ENCODE measurements at regions not wholly inside any gene's neighbourhood (a gene's known extent, or its start where the extent isn't known, plus 50 kb on each side); places are given as distances from the start of the nearest gene placed in this dataset.

DNA sequence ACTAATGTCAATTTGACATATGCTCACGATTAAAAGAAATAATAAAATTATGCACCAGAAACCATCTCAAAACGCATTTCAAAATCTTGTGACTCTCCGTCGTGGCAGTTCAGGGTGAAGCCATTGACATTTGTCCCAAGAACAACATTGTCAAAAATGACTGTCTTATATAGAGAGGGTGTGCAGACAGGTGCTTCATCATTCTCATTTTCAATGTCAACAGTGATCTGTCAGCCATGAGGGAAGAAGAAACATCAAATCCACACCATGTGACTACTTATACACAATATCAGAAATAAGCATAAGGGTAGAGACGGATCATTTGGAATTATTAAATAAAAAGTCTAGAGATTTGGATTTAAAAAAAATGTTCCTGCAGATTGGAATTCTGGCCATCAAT, 65.1 kb upstream of the C3orf49 start:
- DNase-seq (ENCODE audit: extremely low spot score) = no peak
- CTCF ChIA-PET = no interaction called here
- TF ChIP-seq, protein P1, sequence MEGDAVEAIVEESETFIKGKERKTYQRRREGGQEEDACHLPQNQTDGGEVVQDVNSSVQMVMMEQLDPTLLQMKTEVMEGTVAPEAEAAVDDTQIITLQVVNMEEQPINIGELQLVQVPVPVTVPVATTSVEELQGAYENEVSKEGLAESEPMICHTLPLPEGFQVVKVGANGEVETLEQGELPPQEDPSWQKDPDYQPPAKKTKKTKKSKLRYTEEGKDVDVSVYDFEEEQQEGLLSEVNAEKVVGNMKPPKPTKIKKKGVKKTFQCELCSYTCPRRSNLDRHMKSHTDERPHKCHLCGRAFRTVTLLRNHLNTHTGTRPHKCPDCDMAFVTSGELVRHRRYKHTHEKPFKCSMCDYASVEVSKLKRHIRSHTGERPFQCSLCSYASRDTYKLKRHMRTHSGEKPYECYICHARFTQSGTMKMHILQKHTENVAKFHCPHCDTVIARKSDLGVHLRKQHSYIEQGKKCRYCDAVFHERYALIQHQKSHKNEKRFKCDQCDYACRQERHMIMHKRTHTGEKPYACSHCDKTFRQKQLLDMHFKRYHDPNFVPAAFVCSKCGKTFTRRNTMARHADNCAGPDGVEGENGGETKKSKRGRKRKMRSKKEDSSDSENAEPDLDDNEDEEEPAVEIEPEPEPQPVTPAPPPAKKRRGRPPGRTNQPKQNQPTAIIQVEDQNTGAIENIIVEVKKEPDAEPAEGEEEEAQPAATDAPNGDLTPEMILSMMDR (IDR thresholded peaks at IDR 0.05; ENCODE audit: control extremely low read depth, extremely low read depth, low read depth, missing control alignments) = no peak
- POLR2A ChIA-PET = no interaction called here

DNA sequence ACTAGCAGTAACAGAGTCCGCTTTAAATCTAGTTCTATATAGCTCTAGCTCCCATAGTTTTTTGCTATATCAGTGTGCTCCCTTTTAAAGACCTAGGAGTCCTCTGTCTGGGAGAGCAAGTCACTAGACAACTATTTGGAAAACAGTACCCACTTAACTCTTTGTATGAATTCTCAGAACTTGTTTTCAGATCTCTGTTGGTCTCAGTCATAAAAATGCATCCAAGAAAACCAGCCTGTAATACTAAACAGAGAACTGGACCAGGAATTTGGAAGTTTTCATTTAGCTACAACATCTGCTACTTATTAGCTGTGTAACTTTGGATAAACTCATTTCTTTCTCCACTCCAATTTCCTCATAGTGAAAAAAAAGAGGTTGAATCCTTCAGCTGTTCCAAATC, 56.9 kb upstream of the C3orf49 start:
- no peak for DNase-seq (ENCODE audit: extremely low spot score)
- TF ChIP-seq, protein P1 (IDR thresholded peaks at IDR 0.05; ENCODE audit: control extremely low read depth, extremely low read depth, low read depth, missing control alignments) = no peak
- ChIA-PET CTCF (no interaction called here), POLR2A (no interaction called here)

DNA sequence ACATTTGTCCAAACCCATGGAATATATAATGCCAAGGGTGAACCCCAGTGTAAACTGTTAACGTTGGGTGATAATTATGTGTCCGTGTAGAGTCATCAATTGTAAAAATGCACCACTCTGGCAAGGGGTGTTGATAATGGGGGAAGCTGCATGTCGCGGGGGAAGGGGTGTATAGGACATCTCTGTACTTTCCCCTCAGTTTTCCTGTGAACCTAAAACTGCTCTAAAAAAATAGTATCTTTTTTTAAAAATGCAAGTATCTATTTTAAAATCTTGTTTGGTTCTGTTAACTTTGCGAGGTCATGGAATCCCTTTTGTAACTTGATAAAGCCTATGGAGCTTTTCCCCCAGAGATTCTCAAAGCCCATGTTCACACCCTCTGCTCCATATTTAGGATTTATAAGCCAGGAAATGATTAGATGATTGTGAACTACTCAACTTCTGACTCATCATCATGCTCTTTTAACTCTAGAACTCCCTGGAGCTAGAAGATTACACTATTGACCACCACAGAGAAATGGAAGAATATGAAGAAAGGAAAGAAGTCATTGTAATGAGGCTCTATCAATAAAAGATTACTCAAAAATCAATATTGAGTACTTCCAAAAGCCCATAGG, 56.1 kb upstream of the C3orf49 start:
- no peak for DNase-seq (ENCODE audit: extremely low spot score)
- TF ChIP-seq, protein P1 (IDR thresholded peaks at IDR 0.05; ENCODE audit: control extremely low read depth, extremely low read depth, low read depth, missing control alignments) = no peak
- POLR2A ChIA-PET = no interaction called here
- CTCF ChIA-PET = no interaction called here

DNA sequence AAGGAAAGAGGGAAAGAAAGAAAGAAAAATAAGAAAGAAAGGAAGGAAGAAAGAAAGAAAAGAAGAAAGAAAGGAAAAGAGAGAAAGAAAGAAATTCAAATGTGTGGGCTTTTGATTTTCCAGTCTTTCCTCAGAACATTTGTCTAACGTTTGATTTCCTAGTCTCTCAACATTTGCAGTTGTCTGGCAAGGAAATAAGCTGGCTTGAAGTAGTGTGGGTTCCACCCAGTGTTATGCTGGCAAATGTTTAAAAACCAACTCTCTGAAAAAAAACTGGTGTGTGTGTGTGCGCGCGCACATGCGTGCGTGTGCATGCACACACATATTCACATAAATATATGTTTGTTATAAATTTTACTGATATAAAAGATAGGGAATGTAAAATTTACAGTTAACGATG, 54.6 kb upstream of the C3orf49 start:
- POLR2A ChIA-PET = no interaction called here
- DNase-seq (ENCODE audit: extremely low spot score) = no peak
- TF ChIP-seq, protein P1 (IDR thresholded peaks at IDR 0.05; ENCODE audit: control extremely low read depth, extremely low read depth, low read depth, missing control alignments) = no peak
- CTCF ChIA-PET = no interaction called here

DNA sequence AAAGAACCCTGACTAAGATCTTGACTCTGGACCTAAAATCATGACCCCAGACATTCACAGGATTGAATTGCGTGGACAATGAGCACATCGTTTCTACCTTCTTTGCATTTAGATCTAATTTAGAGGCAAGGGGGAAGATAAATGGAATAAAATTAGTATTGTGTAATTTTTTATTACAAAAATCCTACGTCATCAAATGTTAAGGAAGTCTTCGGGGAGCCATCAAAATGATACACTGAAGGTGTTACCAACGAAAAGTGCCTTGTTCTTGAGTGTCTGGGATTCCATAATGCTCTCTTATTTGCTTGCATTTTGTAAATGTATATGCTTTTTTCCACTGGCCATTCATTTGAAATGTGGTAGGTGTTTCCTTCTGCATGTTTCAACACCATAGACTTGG, 52.8 kb upstream of the C3orf49 start:
- TF ChIP-seq, protein P1 (IDR thresholded peaks at IDR 0.05; ENCODE audit: control extremely low read depth, extremely low read depth, low read depth, missing control alignments) = no peak
- ChIA-PET CTCF (no interaction called here), POLR2A (no interaction called here)
- DNase-seq (ENCODE audit: extremely low spot score) = no peak

DNA sequence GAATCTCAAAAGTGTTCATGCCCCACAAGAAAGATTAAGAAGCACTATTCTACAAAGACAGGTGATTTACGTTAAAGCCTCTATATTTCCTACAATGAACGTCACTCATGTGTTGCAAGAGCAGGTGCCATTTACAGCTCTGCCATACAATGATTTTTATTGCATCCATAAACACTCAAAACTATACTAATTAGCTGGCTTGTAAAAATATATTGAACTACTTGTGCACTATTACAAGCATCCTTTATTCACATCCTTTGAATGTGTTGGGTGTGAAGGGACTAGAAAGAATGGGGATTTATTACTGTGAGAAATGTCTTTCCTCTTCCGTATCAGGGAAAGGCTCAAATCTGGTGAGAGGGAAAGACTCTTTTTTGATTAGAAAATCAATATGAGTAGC, 50.7 kb upstream of the C3orf49 start:
- POLR2A ChIA-PET = no interaction called here
- CTCF ChIA-PET = no interaction called here
- TF ChIP-seq, protein P1 (IDR thresholded peaks at IDR 0.05; ENCODE audit: control extremely low read depth, extremely low read depth, low read depth, missing control alignments) = no peak
- no peak for DNase-seq (ENCODE audit: extremely low spot score)

DNA sequence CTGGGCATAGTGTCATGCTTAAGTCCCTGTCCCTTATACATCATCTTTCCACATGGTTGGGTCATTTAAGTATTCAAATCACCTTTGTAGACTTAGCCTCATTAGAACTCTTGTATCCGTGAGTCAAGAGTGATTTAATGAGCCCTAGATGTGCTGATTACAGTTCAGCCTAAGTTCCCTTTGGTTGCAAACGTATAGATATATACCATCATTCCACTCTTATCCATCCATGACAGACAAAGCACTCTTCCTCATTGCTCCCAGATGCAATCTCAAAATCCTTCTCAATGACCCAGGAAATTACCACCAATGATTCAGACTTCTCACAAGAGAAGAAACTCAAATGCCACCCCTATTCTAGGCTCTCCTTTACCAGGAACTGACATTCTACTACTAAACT, 50.2 kb upstream of the C3orf49 start:
- ChIA-PET POLR2A (no interaction called here), CTCF (no interaction called here)
- TF ChIP-seq, protein P1 (IDR thresholded peaks at IDR 0.05; ENCODE audit: control extremely low read depth, extremely low read depth, low read depth, missing control alignments) = no peak
- no peak for DNase-seq (ENCODE audit: extremely low spot score)
